ENCODE measurements at regions not wholly inside any gene's neighbourhood (a gene's known extent, or its start where the extent isn't known, plus 50 kb on each side); places are given as distances from the start of the nearest gene placed in this dataset.
A peak's percentile ranks its signal among the peaks of the same experiment; 100 is the strongest.

DNA sequence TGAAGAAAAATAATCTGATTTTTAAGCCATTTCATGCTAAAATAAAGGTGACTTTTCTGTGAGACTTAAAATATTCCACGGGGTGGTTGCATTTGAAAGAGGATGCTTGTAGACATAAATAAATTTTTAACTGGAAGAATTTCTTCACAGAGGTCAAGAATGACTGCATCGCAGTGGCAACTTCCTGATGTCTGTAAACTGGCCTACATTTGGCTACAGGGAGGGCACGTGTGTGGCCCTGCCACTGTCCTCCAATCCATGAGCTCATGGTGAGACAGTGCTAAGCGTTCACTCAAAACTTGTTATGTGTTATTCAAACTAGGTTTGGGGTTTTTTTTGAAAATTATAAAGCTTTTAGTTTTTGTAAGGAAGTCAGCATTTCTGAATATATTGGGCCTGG is 1089.3 kb downstream of the EFNB2 start:
- H3K27me3 ChIP-seq: no peaks in the 10 kb centered on the region

GRCh38 chr13:105445796-105446195 is 1089.7 kb downstream of the EFNB2 start:
- WGBS (ENCODE audit: low lambda C conversion rate, missing lambda C conversion rate): 73% methylated on average over 4 of the region's 4 CpGs
- Histone ChIP-seq H3K4me2 (peak overlapping the region; percentile 17), H3K36me3 (replicated peaks; ENCODE audit: insufficient read depth, low read depth) (no peaks in the 10 kb centered on the region), H3K4me3 (no peak overlapping the region), H3K79me2 (no peaks in the 10 kb centered on the region), H3K27ac (no peak overlapping the region), H2AFZ (peak overlapping the region; percentile 23), H4K20me1 (ENCODE audit: insufficient read depth, poor library complexity, severe bottlenecking) (no peaks in the 10 kb centered on the region), H3K9me2 (replicated peaks; ENCODE audit: insufficient read depth) (no peaks in the 10 kb centered on the region), H3K4me1 (ENCODE audit: insufficient read depth) (no peaks in the 10 kb centered on the region), H3K27me3 (no peaks in the 10 kb centered on the region), H3K9me3 (ENCODE audit: low read depth) (no peaks in the 10 kb centered on the region)
- TF ChIP-seq EZH2 (IDR thresholded peaks at IDR 0.05; ENCODE audit: borderline replicate concordance) (no peak), CTCF (IDR thresholded peaks at IDR 0.05; ENCODE audit: poor library complexity) (no peak), EZH2phosphoT487 (IDR thresholded peaks at IDR 0.05; ENCODE audit: low read depth, severe bottlenecking, unreplicated experiment) (no peak)
- DNase-seq (ENCODE audit: low spot score): no peak

More for the DNA sequence above, 1089.3 kb downstream of the EFNB2 start:
- Histone ChIP-seq H3K9me3 (ENCODE audit: low read depth) (no peaks in the 10 kb centered on the region), H4K20me1 (ENCODE audit: insufficient read depth, poor library complexity, severe bottlenecking) (no peaks in the 10 kb centered on the region), H3K9me2 (replicated peaks; ENCODE audit: insufficient read depth) (no peaks in the 10 kb centered on the region), H3K27ac (no peak overlapping the region), H3K4me2 (peak overlapping the region; percentile 17), H3K4me3 (no peak overlapping the region), H2AFZ (peak overlapping the region; percentile 23), H3K79me2 (no peaks in the 10 kb centered on the region), H3K36me3 (replicated peaks; ENCODE audit: insufficient read depth, low read depth) (no peaks in the 10 kb centered on the region), H3K4me1 (ENCODE audit: insufficient read depth) (no peaks in the 10 kb centered on the region)
- TF ChIP-seq CTCF (IDR thresholded peaks at IDR 0.05; ENCODE audit: poor library complexity) (no peak), EZH2phosphoT487 (IDR thresholded peaks at IDR 0.05; ENCODE audit: low read depth, severe bottlenecking, unreplicated experiment) (no peak)
- WGBS (ENCODE audit: low lambda C conversion rate, missing lambda C conversion rate): 88% methylated on average over 4 of the region's 4 CpGs
- no peak for DNase-seq (ENCODE audit: low spot score)

DNA sequence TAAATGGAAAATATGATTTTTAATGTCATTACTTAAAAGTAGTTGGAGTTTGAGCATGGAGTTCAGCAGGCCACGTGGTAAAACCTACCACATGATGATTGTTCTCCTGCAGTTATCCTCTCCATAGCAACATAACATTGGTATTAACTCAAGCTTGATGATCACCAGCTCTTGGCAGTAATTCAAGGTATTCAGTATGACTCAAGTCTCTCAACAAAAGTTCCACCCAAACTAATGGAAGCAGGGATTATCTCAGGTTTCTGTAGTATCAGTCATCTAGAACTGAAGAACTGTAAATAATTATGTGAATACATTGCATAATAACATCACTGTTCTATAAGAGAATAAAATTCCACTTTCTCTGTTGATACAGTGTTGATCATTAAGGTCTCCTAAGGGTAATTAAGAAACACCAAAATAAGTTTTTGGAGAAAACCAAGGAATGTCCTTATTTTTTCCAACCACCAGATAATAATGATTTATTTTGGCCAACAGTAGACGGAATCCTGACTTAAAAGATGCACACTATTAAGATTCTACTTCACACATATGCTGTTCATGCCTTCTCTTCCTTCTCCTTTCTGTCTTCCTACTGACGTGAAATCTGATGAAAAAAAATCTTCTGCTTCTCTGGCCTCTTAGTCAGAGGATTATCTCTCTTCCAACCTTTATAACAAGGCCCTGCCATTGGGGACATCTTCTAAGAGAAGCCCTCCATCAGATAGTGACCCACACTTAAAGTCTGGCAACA is 1092.3 kb downstream of the EFNB2 start:
- Histone ChIP-seq H3K27ac (no peak overlapping the region), H3K4me3 (no peak overlapping the region), H4K20me1 (ENCODE audit: insufficient read depth, poor library complexity, severe bottlenecking) (no peaks in the 10 kb centered on the region), H3K9me3 (ENCODE audit: low read depth) (no peaks in the 10 kb centered on the region), H3K9me2 (replicated peaks; ENCODE audit: insufficient read depth) (no peaks in the 10 kb centered on the region), H2AFZ (no peak overlapping the region), H3K27me3 (no peaks in the 10 kb centered on the region), H3K4me1 (ENCODE audit: insufficient read depth) (no peaks in the 10 kb centered on the region), H3K4me2 (no peak overlapping the region), H3K79me2 (no peaks in the 10 kb centered on the region), H3K36me3 (replicated peaks; ENCODE audit: insufficient read depth, low read depth) (no peaks in the 10 kb centered on the region)
- WGBS (ENCODE audit: low lambda C conversion rate, missing lambda C conversion rate): 86% methylated on average over 3 of the region's 3 CpGs
- no peak for TF ChIP-seq CTCF (IDR thresholded peaks at IDR 0.05; ENCODE audit: poor library complexity)
- no peak for TF ChIP-seq EZH2phosphoT487 (IDR thresholded peaks at IDR 0.05; ENCODE audit: low read depth, severe bottlenecking, unreplicated experiment)
- no peak for TF ChIP-seq EZH2 (IDR thresholded peaks at IDR 0.05; ENCODE audit: borderline replicate concordance)
- peak; percentile 72 for DNase-seq (ENCODE audit: low spot score)

All from hepatocyte (in vitro differentiated cells).